HG03378 (cell line): ENCODE measurements at regions not wholly inside any gene's neighbourhood (a gene's known extent, or its start where the extent isn't known, plus 50 kb on each side); places are given as distances from the start of the nearest gene placed in this dataset.

Experiments
- ATAC-seq: cut with Tn5 transposase; IDR thresholded peaks from one replicate; pipeline ENCODE4 v1.9.1; 2021; ENCODE audit warnings: mild to moderate bottlenecking, moderate library complexity; ENCODE audit not compliant: unreplicated experiment

GRCh38 chr3:86733257-86733656, 257.7 kb downstream of the VGLL3 start:
- ATAC-seq: no peak

GRCh38 chr3:86731501-86731901, 259.4 kb downstream of the VGLL3 start:
- no peak for ATAC-seq

GRCh38 chr3:86723433-86723832, 267.5 kb downstream of the VGLL3 start:
- ATAC-seq: no peak

- no peak for ATAC-seq
Measured at GRCh38 chr3:86711634-86712033, 279.3 kb downstream of the VGLL3 start.

- no peak for ATAC-seq
Measured at GRCh38 chr3:86708893-86709292, 282.1 kb downstream of the VGLL3 start.

- no peak for ATAC-seq
Measured at GRCh38 chr3:86702381-86702958, 288.5 kb downstream of the VGLL3 start.

- ATAC-seq: no peak
Measured at GRCh38 chr3:86695752-86696151, 295.2 kb downstream of the VGLL3 start.

GRCh38 chr3:86673991-86674390, 317.0 kb downstream of the VGLL3 start:
- ATAC-seq: no peak

- ATAC-seq: no peak
Measured at GRCh38 chr3:86661817-86662216, 329.1 kb downstream of the VGLL3 start.

GRCh38 chr3:86658876-86659275, 332.1 kb downstream of the VGLL3 start:
- no peak for ATAC-seq

- ATAC-seq: no peak
Measured at GRCh38 chr3:86654806-86655460, 336.0 kb downstream of the VGLL3 start.

- ATAC-seq: no peak
Measured at GRCh38 chr3:86653661-86654205, 337.2 kb downstream of the VGLL3 start.

GRCh38 chr3:86648087-86648486, 342.9 kb downstream of the VGLL3 start:
- no peak for ATAC-seq

GRCh38 chr3:86645756-86646155, 345.2 kb downstream of the VGLL3 start:
- ATAC-seq: no peak

- no peak for ATAC-seq
Measured at GRCh38 chr3:86634361-86634760, 356.6 kb downstream of the VGLL3 start.

- no peak for ATAC-seq
Measured at GRCh38 chr3:86629511-86629910, 361.4 kb downstream of the VGLL3 start.

GRCh38 chr3:86624192-86624591, 366.8 kb downstream of the VGLL3 start:
- ATAC-seq: no peak

GRCh38 chr3:86618706-86619105, 372.2 kb downstream of the VGLL3 start:
- no peak for ATAC-seq

GRCh38 chr3:86605166-86605565, 385.8 kb downstream of the VGLL3 start:
- ATAC-seq: no peak

GRCh38 chr3:86595696-86596095, 395.3 kb downstream of the VGLL3 start:
- no peak for ATAC-seq

- no peak for ATAC-seq
Measured at GRCh38 chr3:86594838-86595237, 396.1 kb downstream of the VGLL3 start.

- ATAC-seq: no peak
Measured at GRCh38 chr3:86578071-86578470, 412.9 kb downstream of the VGLL3 start.
